Activated CD4-positive, CD25-positive, alpha-beta regulatory T cell treated with anti-CD3 and anti-CD28 coated beads, Interleukin-2, amount 50 U/mL, for 16 hours (primary cell): ENCODE measurements at regions not wholly inside any gene's neighbourhood (a gene's known extent, or its start where the extent isn't known, plus 50 kb on each side); places are given as distances from the start of the nearest gene placed in this dataset.

Experiments
- DNase-seq: peaks from one replicate; pipeline ENCODE4 v3.0.0-alpha.2; 2020; ENCODE audit warnings: low read depth, low spot score

GRCh38 chr12:4223273-4223845 lies 50.2 kb upstream of the CCND2 start:
- no peak for DNase-seq

DNA sequence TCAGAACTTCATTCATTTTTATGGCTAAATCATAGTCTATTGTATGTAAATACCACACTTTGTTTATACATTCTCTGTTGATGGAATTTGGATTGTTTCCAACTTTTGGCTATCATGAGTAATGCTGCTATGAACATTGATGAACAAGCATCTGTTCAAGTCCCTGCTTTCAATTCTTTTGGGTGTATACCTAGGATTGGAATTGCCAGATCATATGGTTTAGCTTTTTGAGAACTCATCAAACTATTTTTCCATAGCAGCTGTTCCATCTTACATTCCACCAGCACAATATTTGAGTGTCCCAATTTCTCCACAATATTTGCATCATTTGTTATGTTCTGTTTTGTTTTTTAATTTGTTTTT lies 52.3 kb upstream of the CCND2 start:
- no peak for DNase-seq

- no peak for DNase-seq
These were observed 52.9 kb upstream of the CCND2 start for GRCh38 chr12:4220536-4221257.

DNA sequence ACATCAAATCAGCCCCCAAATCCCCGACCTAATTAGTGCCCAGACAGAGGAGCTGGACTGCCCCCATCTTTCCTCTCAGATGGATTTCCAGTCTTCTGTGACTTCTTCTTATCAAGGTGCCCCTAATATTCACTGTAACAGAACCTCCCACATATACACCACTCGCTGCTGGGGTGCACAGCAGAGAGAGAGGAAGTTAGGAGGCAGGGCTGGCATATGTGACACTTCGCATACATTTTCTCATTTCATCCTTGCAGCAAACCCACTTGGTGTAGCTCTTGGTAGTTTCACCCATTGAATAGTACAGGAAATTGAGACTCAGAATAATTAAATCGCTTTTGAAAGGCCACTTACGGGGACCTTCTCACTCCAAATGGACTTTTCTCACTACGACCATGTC lies 56.5 kb upstream of the CCND2 start:
- DNase-seq: no peak

GRCh38 chr12:4216187-4216927 lies 57.2 kb upstream of the CCND2 start:
- DNase-seq: no peak

GRCh38 chr12:4215229-4216186 lies 58.1 kb upstream of the CCND2 start:
- no peak for DNase-seq

DNA sequence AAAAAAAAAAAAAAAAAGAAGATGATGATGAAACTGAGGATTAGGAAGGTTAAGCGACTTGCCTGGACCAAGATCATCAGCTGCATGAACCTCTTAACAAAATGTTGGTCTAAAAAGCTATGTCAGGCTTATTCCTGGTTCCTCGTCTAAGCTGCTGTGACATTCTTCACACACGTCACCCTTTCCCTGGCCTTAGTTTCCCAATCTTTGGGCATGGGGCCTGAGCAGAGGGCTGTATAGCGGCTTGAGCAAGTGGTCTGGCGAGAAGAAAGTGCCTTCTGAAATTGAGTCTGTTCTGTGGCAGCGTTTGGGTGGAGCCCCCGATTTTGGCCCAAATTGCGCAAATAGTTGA lies 58.7 kb upstream of the CCND2 start:
- DNase-seq: no peak

DNA sequence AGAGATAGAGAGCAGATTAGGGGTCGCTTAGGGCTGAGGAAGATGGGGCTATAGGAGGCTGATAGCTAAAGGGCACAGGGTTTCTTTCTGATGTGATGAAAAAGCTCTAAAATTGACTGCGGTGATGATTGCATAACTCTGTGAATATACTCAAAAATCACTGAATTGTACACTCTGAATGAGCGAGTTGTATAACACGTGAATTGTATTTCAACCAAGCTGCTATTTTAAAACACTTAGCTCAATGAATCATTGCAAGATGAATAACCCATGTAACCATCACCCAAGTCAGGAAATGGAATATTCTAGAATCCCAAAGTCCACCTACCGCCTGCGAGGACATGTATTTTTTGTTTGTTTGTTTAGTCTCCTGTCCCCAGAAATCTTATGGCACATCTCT lies 60.1 kb upstream of the CCND2 start:
- DNase-seq: no peak

DNA sequence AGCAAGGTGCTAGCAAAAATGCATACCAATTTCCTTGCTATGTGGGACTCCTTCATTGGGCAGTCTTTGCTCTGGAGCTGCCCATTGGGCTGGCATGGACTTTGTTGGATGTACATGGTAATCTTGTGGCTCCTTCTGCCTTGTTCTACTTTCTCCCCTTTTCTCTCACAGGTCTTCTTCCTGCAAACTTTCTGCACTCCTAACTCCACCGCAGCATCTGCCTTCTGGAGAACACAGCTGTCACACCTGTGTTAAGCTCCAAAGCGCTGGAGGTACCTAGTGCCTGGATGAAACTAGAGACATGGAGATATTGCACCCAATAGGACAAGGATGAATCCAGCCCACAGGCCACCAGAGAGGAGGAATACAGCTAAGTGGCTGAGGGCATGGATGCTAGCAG lies 60.7 kb upstream of the CCND2 start:
- DNase-seq: no peak

GRCh38 chr12:4211372-4211771 lies 62.2 kb upstream of the CCND2 start:
- DNase-seq: no peak

- no peak for DNase-seq
These were observed 63.4 kb upstream of the CCND2 start for GRCh38 chr12:4210183-4210582.

- no peak for DNase-seq
These were observed 67.1 kb upstream of the CCND2 start for GRCh38 chr12:4206470-4206869.

DNA sequence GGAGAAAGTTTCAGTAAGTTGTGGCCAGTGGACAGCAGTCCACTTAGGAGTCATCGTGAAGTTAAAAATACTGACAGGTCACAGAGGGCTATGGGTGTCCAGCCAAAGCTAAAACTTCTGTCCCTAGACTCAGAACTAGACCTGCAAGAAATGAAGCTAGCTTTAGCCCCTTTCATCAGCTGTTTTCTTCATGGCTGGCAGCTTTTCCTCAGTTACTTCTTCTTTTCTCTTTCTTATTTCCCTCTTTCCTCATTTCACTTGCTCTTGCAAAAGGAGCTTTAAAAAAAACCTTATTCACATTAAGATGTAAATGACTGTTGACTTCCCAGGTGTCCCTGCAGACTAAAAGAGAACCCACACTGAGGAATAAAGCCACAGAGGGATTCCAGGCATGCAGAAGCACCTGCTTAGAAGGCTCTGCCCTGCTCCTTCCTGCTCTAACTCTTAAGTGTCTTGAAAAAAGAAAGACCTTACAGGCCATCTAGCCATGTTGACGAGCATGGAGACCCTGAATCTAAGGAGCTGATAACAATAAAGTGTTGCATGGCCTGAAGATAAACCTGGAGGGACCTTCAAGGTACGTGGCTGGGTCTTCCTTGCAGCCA lies 69.7 kb upstream of the CCND2 start:
- DNase-seq: no peak

DNA sequence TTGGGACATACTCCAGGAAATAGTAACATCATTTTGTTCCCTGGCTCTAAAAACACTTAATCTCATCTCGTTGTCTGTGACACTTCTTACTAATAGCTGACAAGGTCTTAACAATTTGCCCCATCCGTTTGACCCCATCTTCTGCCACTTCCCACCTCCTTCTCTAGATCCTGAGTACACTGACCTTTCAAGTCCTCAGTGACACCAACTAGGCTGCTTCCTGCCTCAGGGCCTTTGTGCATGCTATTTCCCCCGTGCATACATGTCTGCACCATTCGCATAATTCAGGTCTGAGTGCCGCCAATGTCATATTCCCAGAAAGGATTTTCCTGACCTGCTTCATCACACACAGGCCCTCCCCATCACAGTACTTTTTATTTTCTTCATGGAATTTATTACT lies 70.6 kb upstream of the CCND2 start:
- no peak for DNase-seq

GRCh38 chr12:4202487-4202886 lies 71.1 kb upstream of the CCND2 start:
- no peak for DNase-seq

- no peak for DNase-seq
These were observed 72.0 kb upstream of the CCND2 start for GRCh38 chr12:4201333-4202100.

DNA sequence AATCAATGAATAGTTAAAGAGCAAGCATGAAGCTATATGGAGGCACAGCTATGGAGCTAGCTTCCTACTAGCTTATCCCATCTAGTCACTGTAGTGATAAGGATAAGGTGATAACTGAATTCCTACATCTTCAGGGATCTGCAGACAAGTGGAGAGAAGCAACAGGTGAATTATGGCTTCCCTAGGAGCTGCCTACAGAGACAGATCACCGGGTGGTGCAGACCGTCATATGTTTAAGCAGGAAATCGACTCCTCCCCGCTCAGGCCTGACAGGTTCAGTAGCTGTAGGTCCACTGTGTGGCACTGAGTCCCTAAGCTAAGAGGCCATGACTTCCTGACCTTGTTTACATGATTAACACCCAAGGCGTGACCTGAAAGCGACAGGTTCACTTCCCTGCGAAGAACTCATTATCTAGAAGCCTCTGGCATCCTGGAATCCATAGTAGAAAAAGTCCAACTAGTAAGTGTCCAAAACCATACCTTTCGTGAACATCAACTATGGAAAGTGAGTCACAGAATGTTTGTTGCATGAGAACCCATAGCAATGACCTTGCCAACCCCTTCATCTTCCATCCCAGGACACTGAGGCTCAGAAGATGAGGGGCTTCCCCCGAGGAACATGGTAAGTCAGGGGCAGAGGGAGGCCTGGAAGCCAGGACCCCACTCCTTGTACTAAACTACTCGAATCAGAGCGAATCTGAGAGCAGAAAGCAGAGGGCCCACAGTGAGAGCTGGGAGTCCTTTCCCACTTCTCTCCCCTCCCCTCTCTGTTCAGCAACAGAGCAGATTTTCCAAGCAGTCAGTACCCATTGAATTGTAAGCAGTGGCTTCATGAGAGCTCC lies 75.4 kb upstream of the CCND2 start:
- DNase-seq: no peak

GRCh38 chr12:4196805-4197420 lies 76.6 kb upstream of the CCND2 start:
- DNase-seq: no peak

GRCh38 chr12:4194668-4195067 lies 78.9 kb upstream of the CCND2 start:
- no peak for DNase-seq

DNA sequence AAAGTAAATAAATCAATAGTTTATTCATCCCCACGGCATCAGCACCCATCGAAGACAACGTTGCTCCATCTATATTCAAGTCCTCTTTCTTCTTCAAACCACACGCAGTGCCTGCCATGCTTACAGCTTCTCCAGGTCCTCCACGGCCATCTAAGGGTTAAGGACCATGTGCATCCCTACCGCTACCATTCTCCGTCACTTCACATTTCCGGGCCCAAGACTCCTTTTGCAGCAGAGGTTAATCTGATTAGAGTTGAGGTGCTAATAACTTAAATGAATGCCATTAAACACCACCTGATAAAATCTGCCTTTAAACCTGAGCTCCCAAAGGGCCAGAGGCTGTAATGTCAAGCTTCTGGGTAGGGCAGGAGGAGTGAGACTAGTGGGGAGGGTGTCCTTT lies 79.7 kb upstream of the CCND2 start:
- no peak for DNase-seq
